ENCODE measurements at regions not wholly inside any gene's neighbourhood (a gene's known extent, or its start where the extent isn't known, plus 50 kb on each side); places are given as distances from the start of the nearest gene placed in this dataset.
"Not testable (repeated sequence)": the region's sequence is repeated elsewhere in the genome, so short reads cannot be mapped to it uniquely, and the experiment has no call there.

GRCh38 chr16:63890723-63891122 lies 1231.1 kb downstream of the CDH11 start:
- DNase-seq, result no peak

DNA sequence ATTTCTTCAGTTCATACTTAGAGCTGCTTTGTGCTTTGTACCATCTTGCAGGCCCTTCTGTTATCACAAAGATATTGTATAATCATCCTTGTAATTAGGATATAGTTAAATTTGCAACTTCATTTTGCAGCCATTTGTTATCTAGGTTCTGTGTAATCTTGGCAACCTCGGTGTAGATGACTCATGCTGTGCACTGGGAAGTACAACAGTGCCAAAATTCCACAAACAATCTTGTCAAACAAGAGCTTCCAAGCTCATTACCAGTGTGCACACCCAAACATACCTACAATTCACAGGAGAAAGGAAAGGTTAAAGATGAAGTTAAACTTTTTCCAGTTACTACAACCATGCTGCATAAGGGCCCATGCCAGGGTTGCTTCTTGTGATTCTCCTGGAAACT lies 1231.8 kb downstream of the CDH11 start:
- DNase-seq, result no peak

DNA sequence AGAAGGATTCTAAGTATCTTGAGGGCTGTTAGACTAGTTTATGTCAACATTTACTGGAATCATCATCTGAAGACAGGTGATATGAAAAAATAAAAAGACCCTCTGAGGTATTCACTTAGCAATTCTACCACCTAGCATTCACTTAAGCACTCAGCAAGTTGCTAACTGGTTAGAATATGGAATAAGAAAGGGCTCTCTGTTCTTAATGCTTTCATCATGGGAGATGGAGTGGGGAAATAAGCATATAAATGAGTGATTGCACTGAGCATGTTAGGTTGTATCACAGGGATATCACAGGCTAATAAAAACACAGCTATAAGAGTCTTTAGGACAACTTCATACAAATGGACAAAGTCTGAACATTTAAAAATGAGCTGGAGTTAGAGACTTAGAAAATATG lies 1238.8 kb downstream of the CDH11 start:
- no peak for DNase-seq

- DNase-seq, result no peak
Observed at GRCh38 chr16:63882576-63882975, 1239.3 kb downstream of the CDH11 start.

DNA sequence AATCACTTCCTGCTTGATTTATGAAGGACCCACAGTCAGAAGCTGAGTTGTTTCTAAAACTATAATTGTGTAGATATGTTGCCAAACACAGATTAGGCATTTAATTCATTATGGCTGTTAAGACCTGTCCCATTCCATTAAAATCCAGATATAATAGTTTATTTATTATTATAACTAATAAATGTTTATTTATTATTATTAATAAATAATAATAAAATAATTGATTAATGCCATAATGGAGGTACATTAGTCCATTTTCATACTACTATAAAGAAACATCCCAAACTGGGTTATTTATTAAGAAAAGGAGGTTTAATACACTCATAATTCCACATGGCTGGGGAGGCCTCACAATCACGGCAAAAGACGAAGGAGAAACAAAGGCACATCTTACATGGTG lies 1240.9 kb downstream of the CDH11 start:
- DNase-seq, result no peak

- DNase-seq, result no peak
Observed at GRCh38 chr16:63877401-63877800, 1244.5 kb downstream of the CDH11 start.

DNA sequence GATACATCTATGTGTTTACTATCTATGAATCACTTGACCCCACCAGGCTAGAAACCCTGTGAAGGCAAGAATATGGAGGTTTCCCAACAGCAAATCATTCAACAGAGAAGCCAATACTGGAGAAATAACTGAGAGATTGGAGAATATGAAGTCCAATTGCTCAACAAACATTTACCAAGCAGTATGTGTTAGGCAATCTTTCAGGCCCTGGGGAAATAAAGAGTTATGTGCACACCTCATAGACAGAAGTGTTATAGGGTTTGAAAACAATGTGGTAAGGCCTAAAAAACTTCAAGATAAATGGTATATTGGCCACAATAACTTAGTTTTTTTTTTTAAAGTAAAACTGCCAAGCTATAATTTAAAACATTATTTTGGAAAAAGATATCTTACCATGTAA lies 1245.8 kb downstream of the CDH11 start:
- no peak for DNase-seq

DNA sequence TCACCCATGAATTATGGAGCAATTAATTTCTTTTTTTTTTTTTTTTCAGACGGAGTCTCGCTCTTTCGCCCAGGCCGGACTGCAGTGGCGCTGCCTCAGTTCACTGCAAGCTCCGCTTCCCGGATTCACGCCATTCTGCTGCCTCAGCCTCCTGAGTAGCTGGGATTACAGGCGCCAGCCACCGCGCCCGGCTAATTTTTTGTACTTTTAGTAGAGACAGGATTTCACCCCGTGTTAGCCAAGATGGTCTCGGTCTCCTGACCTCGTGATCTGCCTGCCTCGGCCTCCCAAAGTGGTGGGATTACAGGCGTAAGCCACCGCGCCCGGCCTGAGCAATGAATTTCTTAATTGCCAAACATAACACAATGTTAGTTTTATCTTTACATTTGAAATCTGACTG lies 1261.2 kb downstream of the CDH11 start:
- DNase-seq, result not testable (repeated sequence)

DNA sequence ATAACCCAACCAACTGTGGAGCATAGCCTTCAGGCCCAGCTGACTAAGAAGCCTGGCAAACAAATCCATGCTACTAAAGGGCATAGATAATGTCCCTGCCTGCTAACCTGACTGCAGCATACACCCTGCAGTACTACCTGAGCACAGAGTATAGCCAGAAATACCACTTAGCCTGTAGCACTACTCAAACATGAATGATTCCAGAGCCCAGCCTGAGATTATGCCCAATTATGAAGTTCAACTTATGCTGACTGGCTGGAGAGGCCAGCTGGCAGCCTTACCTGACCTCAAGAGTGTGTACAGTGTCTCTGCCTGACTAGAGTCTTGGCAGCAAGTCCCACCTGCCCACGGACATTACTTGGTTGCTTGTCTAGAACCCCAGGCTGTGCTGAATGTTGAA lies 1265.3 kb downstream of the CDH11 start:
- DNase-seq, result no peak

GRCh38 chr16:63850979-63851378 lies 1270.9 kb downstream of the CDH11 start:
- DNase-seq, result no peak

DNA sequence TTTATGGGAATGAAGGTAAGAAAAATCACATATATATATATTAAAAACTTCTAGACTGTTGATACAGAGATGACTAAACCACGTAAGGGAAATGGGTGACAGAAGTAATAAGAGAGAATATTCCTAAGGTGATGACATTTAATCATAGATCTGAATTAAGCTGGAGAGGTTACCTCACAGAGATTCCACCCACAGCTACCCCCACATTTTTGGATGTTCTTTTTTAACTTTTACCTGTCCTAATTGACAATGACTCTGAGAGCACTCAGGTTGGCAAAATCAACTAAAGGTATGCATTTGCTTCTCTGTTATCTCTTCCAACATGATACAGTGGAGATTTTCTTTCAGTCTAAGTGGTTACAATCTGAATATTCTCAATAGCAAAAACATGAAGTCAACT lies 1280.6 kb downstream of the CDH11 start:
- DNase-seq, result no peak

DNA sequence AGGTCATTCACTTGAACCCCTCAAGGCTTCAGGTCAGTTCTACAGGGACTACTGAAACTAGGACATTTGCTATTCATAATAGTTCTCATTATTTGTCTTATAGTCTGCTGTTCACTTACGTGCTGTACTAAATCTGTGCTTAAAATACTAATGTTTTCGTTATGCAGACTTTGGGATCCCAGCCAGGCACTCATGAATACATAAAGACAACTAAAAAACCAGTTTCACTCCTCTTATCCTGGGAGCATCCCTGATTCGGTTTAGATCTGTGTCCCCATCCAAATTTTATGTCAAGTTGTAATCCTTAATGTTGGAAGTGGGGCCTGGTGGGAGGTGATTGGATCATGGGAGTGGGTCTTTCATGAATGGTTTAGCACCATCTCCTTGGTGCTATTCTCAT lies 1291.8 kb downstream of the CDH11 start:
- DNase-seq, result no peak

GRCh38 chr16:63822818-63823217 lies 1299.0 kb downstream of the CDH11 start:
- no peak for DNase-seq

DNA sequence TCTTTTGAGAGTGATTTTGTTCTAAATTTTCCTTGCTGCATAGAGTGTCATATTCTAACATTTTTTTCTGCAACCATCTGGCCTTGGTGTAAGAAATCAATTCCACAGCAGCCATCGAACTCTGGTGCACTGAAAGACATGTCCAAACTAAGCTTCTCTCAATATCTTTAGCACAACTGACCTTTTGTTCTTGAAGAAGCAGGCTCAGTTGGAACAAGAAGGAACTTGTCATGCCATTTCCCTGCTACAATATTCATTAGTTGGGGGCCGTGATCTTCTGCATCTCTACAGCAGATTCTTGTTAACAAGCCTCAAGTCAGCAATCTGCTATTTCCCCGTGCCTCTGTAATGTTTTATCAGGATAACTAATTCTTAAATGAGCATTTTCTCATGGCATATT lies 1305.6 kb downstream of the CDH11 start:
- DNase-seq, result no peak

- no peak for DNase-seq
Observed at GRCh38 chr16:63813862-63814261, 1308.0 kb downstream of the CDH11 start.

GRCh38 chr16:63808730-63809129 lies 1313.1 kb downstream of the CDH11 start:
- DNase-seq, result no peak

DNA sequence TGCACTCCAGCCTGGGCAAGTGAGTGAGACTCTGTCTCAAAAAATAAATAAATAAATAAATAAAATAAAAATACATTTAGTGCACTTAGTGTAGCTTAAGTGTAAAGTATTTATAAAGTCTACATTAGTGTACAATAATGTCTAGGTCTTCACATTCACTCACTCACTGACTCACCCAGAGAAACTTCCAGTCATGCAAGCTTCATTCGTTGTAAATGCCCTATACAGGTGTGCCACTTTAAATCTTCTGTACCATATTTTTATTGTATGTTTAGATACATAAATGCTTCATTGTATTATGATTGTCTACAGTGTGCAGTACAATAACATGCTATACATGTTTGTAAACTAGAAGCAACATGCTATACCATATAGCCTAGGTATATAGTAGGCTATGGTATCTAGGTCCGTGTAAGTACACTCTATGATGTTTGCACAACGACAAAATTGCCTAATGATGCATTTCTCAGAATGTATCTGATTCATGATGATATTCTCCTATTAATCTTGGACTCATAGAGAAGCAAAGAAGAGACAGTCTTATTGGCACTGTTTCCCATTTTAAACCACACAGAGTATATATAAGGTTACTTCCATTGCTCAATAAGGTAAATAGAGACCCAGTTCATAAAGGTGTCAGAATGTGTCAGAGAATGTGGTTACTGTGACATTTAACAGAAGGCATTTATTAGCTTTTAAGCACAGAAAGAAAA lies 1314.9 kb downstream of the CDH11 start:
- DNase-seq, result no peak

- DNase-seq, result no peak
Observed at GRCh38 chr16:63804126-63804525, 1317.7 kb downstream of the CDH11 start.

- DNase-seq, result no peak
Observed at GRCh38 chr16:63789603-63790002, 1332.3 kb downstream of the CDH11 start.

GRCh38 chr16:63787014-63787413 lies 1334.8 kb downstream of the CDH11 start:
- no peak for DNase-seq

DNA sequence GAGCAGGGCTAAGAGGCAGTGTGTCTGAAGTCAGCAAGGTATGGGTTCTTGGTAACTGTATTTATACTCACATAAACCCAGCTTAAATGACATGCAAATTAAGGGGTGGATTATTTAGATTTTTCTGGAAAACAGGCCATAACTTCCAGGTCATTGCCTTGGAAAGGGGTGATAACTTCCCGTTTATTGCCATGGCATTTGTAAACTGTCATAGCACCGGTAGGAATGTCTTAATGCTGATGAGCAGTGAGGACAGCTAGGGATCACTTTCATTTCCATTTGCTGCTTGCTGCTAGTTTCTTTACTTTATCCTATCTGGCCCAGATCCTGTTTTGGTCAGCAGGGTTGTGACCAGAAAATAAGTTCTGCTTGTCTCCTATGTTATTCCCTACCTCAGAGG lies 1336.7 kb downstream of the CDH11 start:
- DNase-seq, result no peak

DNA sequence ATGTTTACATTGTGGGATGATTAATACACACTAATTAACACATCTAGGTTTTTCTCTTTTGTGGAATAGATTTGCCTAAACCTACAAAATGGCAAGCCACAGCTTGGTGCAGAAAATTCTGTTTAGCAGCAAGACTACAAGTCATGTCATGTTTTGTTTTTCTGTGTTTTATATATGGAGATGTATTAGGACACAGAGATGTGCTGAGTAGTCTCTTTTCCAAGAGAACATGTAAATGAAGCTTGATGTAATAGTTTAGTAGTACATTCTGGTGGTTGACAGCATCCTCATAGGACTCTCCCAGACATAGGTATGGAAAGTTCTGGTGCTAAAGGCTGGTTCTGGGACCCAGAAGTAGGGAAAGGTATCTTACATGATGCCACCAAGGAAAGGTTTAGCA lies 1345.4 kb downstream of the CDH11 start:
- DNase-seq, result no peak

GRCh38 chr16:63776034-63776433 lies 1345.8 kb downstream of the CDH11 start:
- no peak for DNase-seq

DNA sequence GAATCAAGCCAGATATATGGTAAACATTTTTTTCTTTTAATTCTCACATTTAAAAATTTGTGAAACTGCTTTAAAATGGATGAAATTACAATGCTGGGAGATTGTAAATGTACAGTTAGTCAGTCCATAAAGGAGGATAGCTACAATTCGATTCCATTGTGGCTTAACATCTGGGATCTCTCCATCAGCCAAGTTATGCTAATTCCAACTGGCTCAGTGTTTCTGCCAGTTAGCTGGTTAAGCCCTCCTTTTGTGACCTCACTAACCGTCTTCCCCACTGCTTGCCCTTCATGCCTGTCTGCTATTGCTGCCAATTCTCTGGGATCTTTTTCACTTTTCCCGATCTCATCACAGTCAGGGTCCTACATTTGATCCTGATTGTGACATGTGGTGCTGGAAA lies 1347.6 kb downstream of the CDH11 start:
- no peak for DNase-seq

GRCh38 chr16:63769211-63769610 lies 1352.7 kb downstream of the CDH11 start:
- DNase-seq, result no peak

- DNase-seq, result not testable (repeated sequence)
Observed at GRCh38 chr16:63760246-63760645, 1361.6 kb downstream of the CDH11 start.
